Stimulated activated CD8-positive, alpha-beta memory T cell treated with anti-CD3 and anti-CD28 coated beads, Interleukin-15, amount 100 ng/mL, for 24 hours (primary cell): ENCODE measurements at regions not wholly inside any gene's neighbourhood (a gene's known extent, or its start where the extent isn't known, plus 50 kb on each side); places are given as distances from the start of the nearest gene placed in this dataset.

Experiments used
- DNase-seq: peaks from one replicate; pipeline ENCODE4 v3.0.0-alpha.2; 2020; ENCODE audit warnings: low read depth

GRCh38 chr1:61627365-61627764 is 97.6 kb downstream of the TM2D1 start:
- no peak for DNase-seq

- no peak for DNase-seq
Observed at GRCh38 chr1:61626816-61627215, 98.1 kb downstream of the TM2D1 start.

- no peak for DNase-seq
Observed at GRCh38 chr1:61623852-61624251, 101.1 kb downstream of the TM2D1 start.

- DNase-seq: no peak
Observed at GRCh38 chr1:61620536-61620935, 104.4 kb downstream of the TM2D1 start.

- no peak for DNase-seq
Observed at GRCh38 chr1:61618755-61619154, 106.2 kb downstream of the TM2D1 start.

GRCh38 chr1:61618193-61618592 is 106.7 kb downstream of the TM2D1 start:
- DNase-seq: no peak

GRCh38 chr1:61616830-61617229 is 108.1 kb downstream of the TM2D1 start:
- no peak for DNase-seq

GRCh38 chr1:61612602-61613001 is 112.3 kb downstream of the TM2D1 start:
- no peak for DNase-seq

- DNase-seq: no peak
Observed at GRCh38 chr1:61609040-61609439, 115.9 kb downstream of the TM2D1 start.

GRCh38 chr1:61607448-61607847 is 117.5 kb downstream of the TM2D1 start:
- no peak for DNase-seq

- DNase-seq: no peak
Observed at GRCh38 chr1:61606448-61607312, 118.3 kb downstream of the TM2D1 start.

- DNase-seq: no peak
Observed at GRCh38 chr1:61605607-61606321, 119.2 kb downstream of the TM2D1 start.

GRCh38 chr1:61604684-61605083 is 120.3 kb downstream of the TM2D1 start:
- DNase-seq: no peak

GRCh38 chr1:61604261-61604660 is 120.7 kb downstream of the TM2D1 start:
- no peak for DNase-seq

GRCh38 chr1:61602663-61603062 is 122.3 kb downstream of the TM2D1 start:
- DNase-seq: no peak

GRCh38 chr1:61597601-61598000 is 127.3 kb downstream of the TM2D1 start:
- no peak for DNase-seq

GRCh38 chr1:61593331-61593730 is 131.6 kb downstream of the TM2D1 start:
- DNase-seq: no peak

- no peak for DNase-seq
Observed at GRCh38 chr1:61591351-61591750, 133.6 kb downstream of the TM2D1 start.

GRCh38 chr1:61588736-61589672 is 135.9 kb downstream of the TM2D1 start:
- peak; percentile 17 for DNase-seq

GRCh38 chr1:61585714-61586113 is 139.2 kb downstream of the TM2D1 start:
- DNase-seq: no peak

- no peak for DNase-seq
Observed at GRCh38 chr1:61583703-61584102, 141.2 kb downstream of the TM2D1 start.

- DNase-seq: no peak
Observed at GRCh38 chr1:61581251-61581650, 143.7 kb downstream of the TM2D1 start.
